HG02938 (cell line): ENCODE measurements at regions not wholly inside any gene's neighbourhood (a gene's known extent, or its start where the extent isn't known, plus 50 kb on each side); places are given as distances from the start of the nearest gene placed in this dataset.

Experiments
- ATAC-seq: cut with Tn5 transposase; IDR thresholded peaks from one replicate; pipeline ENCODE4 v1.9.1; 2021; ENCODE audit warnings: mild to moderate bottlenecking, moderate library complexity; ENCODE audit not compliant: unreplicated experiment

- no peak for ATAC-seq
These were observed 124.1 kb upstream of the MED13L start for GRCh38 chr12:116401565-116401964.

DNA sequence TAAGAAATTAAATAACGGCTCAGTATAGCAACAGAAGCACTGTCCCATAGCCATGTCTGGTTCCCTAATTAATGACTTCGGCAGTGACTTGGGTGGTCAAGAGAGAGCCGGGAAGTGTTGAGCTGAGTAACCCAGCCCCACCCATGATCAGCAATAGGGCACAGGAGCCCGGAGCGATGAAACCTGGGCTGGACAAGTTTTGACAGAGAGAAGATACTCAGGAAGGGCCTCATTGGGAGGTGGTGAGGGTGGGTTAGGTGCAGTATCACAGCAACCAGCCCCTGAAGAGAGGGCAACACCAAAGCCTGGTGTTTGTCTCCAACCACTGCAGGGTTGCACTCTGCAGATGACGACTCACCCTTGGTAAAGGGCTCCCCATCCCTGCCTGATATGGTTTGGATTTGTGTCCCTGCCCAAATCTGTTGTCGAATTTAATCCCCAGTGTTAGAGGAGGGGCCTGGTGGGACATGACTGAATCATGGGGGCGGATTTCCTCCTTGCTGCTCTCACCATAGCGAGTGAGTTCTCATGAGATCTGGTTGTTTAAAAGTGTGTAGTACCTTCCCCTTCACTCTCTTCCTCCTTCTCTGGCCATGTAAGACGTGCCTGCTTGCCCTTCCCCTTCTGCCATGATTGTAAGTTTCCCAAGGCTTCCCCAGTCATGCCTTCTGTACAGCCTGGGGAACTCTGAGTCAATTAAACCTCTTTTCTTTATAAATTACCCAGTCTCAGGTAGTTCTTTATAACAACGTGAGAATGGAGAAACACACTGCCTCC, 124.9 kb upstream of the MED13L start:
- no peak for ATAC-seq

DNA sequence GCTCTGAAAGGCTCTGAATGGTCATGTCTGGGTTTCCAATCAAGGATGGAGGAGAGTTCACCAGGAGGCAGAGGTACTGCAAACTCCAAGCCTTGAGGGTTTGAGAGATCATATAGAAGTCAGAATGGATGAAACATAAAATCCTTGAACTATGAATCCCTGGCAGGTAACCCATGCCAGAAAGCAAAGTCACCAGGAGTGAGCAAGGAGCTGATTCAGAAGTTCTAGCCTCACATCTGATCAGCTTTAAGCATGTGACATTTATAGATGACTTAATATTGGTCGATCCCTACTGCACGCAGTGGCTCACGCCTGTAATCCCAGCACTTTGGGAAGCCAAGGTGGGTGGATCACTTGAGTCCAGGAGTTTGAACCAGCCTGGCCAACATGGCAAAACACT, 126.1 kb upstream of the MED13L start:
- ATAC-seq: no peak

- no peak for ATAC-seq
These were observed 126.8 kb upstream of the MED13L start for GRCh38 chr12:116404247-116404646.

DNA sequence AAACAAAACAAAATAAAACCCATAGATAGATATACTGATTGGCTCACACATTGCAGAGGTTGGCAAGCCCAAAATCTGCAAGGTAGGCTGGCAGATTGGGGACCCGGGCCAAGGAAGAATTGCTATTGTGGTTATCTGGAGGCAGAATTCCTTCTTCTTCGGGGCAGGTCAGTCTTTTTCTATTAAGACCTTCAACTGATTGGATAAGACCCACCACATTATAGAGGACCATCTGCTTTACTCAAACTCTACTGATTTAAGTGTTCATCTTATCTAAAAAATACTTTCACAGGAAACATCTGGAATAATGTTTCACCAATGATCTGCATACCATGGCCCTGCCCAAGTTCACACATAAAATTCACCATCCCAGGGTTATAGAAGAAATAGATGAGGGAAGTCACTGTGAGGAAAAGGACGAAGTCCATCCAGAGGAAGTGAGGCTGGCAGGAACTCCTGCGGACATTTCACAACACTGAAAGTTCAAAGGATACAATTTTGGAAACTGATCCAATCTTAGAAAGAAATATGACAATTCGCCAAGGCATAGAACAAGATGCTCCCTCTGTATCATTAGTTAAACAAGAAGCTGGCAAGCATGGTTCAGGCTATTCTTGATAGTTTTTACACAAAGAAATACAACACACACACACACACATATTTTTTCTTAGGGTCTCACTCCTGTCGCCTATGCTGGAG, 127.6 kb upstream of the MED13L start:
- ATAC-seq: no peak

GRCh38 chr12:116406529-116406928, 129.0 kb upstream of the MED13L start:
- no peak for ATAC-seq

GRCh38 chr12:116408489-116409250, 131.2 kb upstream of the MED13L start:
- ATAC-seq: no peak

- ATAC-seq: no peak
These were observed 134.5 kb upstream of the MED13L start for GRCh38 chr12:116411977-116412376.

DNA sequence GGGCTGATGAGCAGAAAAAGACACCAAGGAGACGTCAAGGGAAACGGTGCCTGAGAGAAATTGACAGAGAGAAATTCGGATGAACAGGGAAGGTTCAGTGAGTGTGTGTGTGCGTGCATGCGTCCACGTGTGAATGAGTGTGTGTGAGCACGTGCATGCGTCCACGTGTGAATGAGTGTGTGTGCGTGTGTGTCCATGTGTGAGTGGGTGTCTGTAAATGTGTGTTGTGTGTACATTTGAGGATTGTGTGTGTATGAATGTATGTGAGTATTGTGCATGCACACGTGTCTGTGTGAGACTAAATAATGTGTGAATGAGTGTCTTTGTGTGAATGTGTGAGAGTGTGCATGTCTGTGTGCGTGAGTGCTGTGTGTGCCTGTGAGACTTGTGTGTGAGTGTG, 137.4 kb upstream of the MED13L start:
- no peak for ATAC-seq

- ATAC-seq: no peak
These were observed 138.1 kb upstream of the MED13L start for GRCh38 chr12:116415408-116416108.

DNA sequence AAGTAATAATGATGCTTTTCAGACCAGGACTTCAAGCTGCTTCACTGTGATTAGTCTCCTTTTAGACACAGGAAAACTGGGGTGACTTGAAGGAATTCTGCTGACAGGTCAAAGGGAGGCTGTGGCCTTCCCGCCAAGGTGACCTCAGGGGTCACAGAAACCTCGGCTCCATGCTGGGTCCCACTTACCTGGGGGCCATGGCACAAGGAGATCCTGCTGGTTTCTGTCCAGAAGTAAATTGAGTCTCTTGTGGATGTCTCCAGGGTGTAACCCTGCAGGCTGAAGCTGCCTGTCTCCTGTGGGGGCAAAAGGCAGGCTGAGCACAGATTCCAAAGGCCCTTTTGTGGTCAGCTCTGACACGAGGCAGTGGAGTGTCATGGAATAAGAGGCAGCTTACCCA, 138.7 kb upstream of the MED13L start:
- no peak for ATAC-seq

DNA sequence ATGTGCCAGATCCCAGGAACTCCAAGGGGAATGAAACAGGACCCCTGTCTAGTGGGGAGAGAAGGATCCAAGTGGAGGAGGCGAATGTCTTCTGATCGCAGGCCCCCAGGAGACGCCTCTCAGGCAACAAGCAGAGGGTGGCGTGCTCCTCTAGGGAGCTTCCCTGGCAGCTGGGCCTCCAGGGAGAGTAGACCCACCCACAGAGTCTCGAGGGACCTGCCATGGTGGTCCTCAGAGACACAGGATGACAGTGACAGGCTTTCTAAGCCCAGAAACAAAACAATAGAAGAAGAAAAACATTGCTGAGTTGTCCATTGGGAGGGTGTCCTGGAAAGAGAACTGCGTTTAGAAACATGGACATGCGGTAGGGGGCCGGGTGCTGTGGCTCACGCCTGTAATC, 140.6 kb upstream of the MAP1LC3B2 start:
- ATAC-seq: no peak

GRCh38 chr12:116420227-116420880, 138.8 kb upstream of the MAP1LC3B2 start:
- no peak for ATAC-seq

DNA sequence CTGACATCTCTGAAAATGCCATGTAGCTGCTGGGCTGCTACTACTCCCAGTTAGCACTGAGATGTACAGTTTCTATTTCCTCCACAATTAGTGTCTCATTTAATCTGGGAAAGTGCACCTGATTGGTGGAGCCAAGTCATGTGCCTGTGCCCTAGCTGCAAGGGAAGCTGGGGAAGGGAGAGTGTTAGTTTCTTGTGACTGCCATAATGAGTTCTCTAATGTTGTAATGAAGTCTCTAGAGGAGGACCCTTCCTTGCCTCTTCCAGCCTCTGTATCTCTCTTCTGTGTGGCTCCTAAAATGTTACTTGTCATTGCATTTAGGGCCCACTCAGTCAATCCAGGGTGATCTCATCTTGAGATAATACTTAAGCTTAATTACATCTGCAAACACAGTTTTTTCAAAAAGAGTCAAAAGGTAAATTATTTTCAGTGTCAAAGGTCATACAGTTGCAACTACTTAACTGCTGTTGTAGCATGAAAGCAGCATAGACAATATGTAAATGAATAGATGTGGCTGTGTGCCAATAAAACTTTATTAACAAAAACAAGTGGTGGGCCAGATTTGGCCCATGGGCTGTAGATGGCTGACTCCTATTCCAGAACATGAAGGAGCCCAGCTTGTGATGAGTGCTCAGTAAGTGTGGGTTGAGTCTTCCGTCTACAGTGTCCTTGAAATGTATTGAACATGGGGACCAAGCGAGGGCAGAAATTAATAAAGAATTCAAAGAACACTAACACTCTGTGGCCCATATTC, 137.2 kb upstream of the MAP1LC3B2 start:
- ATAC-seq: no peak

GRCh38 chr12:116423094-116423493, 136.1 kb upstream of the MAP1LC3B2 start:
- no peak for ATAC-seq

GRCh38 chr12:116425256-116426193, 133.7 kb upstream of the MAP1LC3B2 start:
- no peak for ATAC-seq

- no peak for ATAC-seq
These were observed 132.6 kb upstream of the MAP1LC3B2 start for GRCh38 chr12:116426391-116427136.
